ENCODE measurements at regions not wholly inside any gene's neighbourhood (a gene's known extent, or its start where the extent isn't known, plus 50 kb on each side); places are given as distances from the start of the nearest gene placed in this dataset.
"Not testable (repeated sequence)": the region's sequence is repeated elsewhere in the genome, so short reads cannot be mapped to it uniquely, and the experiment has no call there.

GRCh38 chr6:14290772-14291330 is 173.3 kb downstream of the CD83 start:
- DNase-seq: no peak

- no peak for DNase-seq
These were observed 173.8 kb downstream of the CD83 start for GRCh38 chr6:14291331-14291730.

GRCh38 chr6:14292119-14292518 is 174.5 kb downstream of the CD83 start:
- DNase-seq: no peak

GRCh38 chr6:14294270-14294951 is 176.8 kb downstream of the CD83 start:
- DNase-seq: no peak

- DNase-seq: not testable (repeated sequence)
These were observed 179.1 kb downstream of the CD83 start for GRCh38 chr6:14296698-14297097.

- DNase-seq: not testable (repeated sequence)
These were observed 179.5 kb downstream of the CD83 start for GRCh38 chr6:14297118-14297517.

- DNase-seq: not testable (repeated sequence)
These were observed 182.6 kb downstream of the CD83 start for GRCh38 chr6:14300189-14300588.

GRCh38 chr6:14300721-14301120 is 183.1 kb downstream of the CD83 start:
- DNase-seq: not testable (repeated sequence)

GRCh38 chr6:14301477-14301876 is 183.9 kb downstream of the CD83 start:
- DNase-seq: not testable (repeated sequence)

- no peak for DNase-seq
These were observed 187.6 kb downstream of the CD83 start for GRCh38 chr6:14305131-14305530.

GRCh38 chr6:14305624-14306023 is 188.1 kb downstream of the CD83 start:
- DNase-seq: no peak

- no peak for DNase-seq
These were observed 188.8 kb downstream of the CD83 start for GRCh38 chr6:14306151-14306906.

- no peak for DNase-seq
These were observed 191.9 kb downstream of the CD83 start for GRCh38 chr6:14309516-14309915.

GRCh38 chr6:14309951-14310445 is 192.4 kb downstream of the CD83 start:
- no peak for DNase-seq

- DNase-seq: no peak
These were observed 193.4 kb downstream of the CD83 start for GRCh38 chr6:14310960-14311359.

GRCh38 chr6:14312587-14312986 is 195.0 kb downstream of the CD83 start:
- DNase-seq: no peak

GRCh38 chr6:14313248-14313647 is 195.7 kb downstream of the CD83 start:
- DNase-seq: no peak

GRCh38 chr6:14315353-14315752 is 197.8 kb downstream of the CD83 start:
- DNase-seq: no peak

- no peak for DNase-seq
These were observed 199.2 kb downstream of the CD83 start for GRCh38 chr6:14316651-14317386.

GRCh38 chr6:14317387-14317970 is 199.9 kb downstream of the CD83 start:
- DNase-seq: no peak

GRCh38 chr6:14320332-14320731 is 202.8 kb downstream of the CD83 start:
- peak; percentile 5 for DNase-seq
